Transverse colon (tissue), 4 donors: ENCODE measurements at regions not wholly inside any gene's neighbourhood (a gene's known extent, or its start where the extent isn't known, plus 50 kb on each side); places are given as distances from the start of the nearest gene placed in this dataset.

Source experiments
- CTCF ChIP-seq, 5 experiments: fragments of 200-600 bp in 3 of 5; fragments of 450-650 bp in 2 of 5; sonication (generic) in 3 of 5; IDR thresholded peaks; 1 replicate in 2 of 5; 2 replicates in 3 of 5; pipeline ENCODE4 v1.5.1; 2016 to 2017; ENCODE audit warnings: antibody characterized with exemption in 5 of 5, inconsistent platforms in 3 of 5, mild to moderate bottlenecking in 2 of 5, moderate library complexity in 1 of 5
- EP300 ChIP-seq: sonication (generic); formaldehyde crosslinking; IDR thresholded peaks from one replicate; pipeline ENCODE4 v1.6.1; 2017; ENCODE audit warnings: antibody characterized with exemption, low read depth
- POLR2A ChIP-seq: fragments of 450-650 bp; IDR thresholded peaks from one replicate; pipeline ENCODE4 v1.6.1; 2016; ENCODE audit warnings: antibody characterized with exemption, mild to moderate bottlenecking, moderate library complexity
- POLR2AphosphoS5 ChIP-seq, 3 donors: sonication (generic); formaldehyde crosslinking; IDR thresholded peaks; one replicate each; pipeline ENCODE4 v1.6.1; 2016; ENCODE audit warnings: antibody characterized with exemption in 3 of 3

- TF ChIP-seq CTCF (IDR thresholded peaks at IDR 0.05): no peak
- no peak for TF ChIP-seq POLR2AphosphoS5 (IDR thresholded peaks at IDR 0.05)
- no peak for TF ChIP-seq POLR2A
- TF ChIP-seq EP300: no peak
Observed at GRCh38 chr3:68135067-68135466, 480.7 kb upstream of the SUCLG2 start.
